SIG-M5 treated with dmso at 0.1 percent for 504 hours (cell line): ENCODE measurements at regions not wholly inside any gene's neighbourhood (a gene's known extent, or its start where the extent isn't known, plus 50 kb on each side); places are given as distances from the start of the nearest gene placed in this dataset.

Source experiments
- DNase-seq: peaks from one replicate; lab custom pipeline; 2025; ENCODE audit not compliant: unreplicated experiment; lab: John Stamatoyannopoulos, UW

DNA sequence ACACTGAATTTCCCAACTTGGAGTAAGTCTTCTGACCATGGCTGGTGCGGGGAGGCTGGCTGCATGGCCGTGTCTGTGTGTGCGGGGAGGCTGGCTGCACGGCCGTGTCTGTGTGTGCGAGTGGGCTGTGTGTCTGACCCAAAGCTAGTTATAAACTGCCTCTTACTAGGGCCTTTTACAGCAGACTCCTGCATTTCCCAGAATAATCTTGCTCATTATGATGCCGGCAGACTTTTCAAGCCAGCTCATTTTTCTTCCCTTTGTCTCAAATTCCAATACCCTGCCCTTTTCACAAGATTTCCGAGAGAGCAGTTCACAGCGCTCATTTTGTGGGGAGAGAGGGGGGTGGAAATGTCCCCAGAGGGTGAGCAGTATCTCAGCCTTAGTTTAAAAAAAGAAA, 470.7 kb upstream of the BRINP1 start:
- no peak for DNase-seq

GRCh38 chr9:119838210-119838609, 469.0 kb upstream of the BRINP1 start:
- no peak for DNase-seq

- no peak for DNase-seq
Measured at GRCh38 chr9:119836036-119836435, 466.8 kb upstream of the BRINP1 start.

DNA sequence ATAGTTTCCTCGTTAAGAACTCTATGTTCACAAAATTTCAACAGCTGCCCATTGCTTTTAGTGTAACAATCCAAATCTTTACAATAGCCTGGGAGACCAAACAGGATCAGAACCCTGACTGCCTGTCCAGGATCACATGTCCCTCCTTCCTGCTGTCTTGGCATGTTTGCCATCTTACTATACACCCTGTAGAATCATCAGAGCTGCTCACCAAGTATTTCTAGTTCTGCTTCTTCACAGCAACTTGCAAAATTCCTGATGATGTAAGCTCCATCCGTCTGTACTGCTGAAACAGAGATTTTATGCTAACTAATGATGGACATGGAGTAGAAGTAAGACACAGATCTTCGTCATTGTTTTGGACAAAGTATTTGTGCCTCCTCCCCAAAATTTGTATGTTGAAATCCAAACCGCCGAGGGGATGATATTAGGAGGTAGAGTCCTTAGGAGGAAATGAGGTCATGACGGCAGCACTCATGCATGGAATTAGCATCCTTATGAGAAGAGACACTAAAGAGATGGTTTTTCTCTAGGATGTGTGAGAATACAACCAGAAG, 464.9 kb upstream of the BRINP1 start:
- peak; percentile 2 for DNase-seq

- no peak for DNase-seq
Measured at GRCh38 chr9:119831309-119831708, 462.1 kb upstream of the BRINP1 start.

DNA sequence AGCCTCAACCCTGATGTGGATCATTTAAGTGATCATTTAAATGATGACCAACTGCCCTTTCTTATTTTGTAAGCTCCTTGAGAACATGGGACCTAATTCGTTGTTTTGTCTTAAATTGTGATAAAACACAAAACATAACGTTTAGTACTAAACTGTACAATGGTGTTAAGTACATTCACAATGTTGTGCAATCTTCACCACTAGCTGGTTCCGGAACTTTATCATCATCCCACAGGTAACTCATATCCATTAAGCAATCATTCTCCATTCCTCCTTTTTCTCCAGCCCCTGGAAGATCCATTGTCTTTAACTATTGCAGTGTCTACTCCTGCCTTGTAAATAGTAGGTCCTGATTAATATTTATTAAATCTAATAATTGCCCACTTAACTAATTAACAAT, 460.5 kb upstream of the BRINP1 start:
- no peak for DNase-seq

- DNase-seq = no peak
Measured at GRCh38 chr9:119829186-119829585, 460.0 kb upstream of the BRINP1 start.

GRCh38 chr9:119827526-119827925, 458.3 kb upstream of the BRINP1 start:
- DNase-seq = no peak

DNA sequence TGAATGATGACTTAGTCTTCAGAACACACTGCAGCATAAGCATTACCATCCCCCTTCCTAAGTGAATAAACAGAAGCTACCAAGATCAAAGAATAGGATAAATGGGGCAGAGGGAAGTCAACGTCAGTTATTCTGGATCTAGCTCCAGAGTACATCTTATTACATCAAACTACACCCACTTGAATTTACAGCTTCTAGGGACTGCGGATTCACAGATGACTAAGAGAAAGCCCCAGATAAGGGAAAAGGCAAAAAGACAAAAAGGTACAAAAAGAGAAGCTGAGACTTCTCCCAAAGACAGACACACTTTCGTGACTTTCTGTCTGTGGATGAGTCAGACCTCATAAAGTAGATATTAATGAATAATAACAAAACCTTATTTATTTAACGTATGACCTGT, 457.9 kb upstream of the BRINP1 start:
- DNase-seq = no peak

- DNase-seq = no peak
Measured at GRCh38 chr9:119818726-119819435, 449.6 kb upstream of the BRINP1 start.

DNA sequence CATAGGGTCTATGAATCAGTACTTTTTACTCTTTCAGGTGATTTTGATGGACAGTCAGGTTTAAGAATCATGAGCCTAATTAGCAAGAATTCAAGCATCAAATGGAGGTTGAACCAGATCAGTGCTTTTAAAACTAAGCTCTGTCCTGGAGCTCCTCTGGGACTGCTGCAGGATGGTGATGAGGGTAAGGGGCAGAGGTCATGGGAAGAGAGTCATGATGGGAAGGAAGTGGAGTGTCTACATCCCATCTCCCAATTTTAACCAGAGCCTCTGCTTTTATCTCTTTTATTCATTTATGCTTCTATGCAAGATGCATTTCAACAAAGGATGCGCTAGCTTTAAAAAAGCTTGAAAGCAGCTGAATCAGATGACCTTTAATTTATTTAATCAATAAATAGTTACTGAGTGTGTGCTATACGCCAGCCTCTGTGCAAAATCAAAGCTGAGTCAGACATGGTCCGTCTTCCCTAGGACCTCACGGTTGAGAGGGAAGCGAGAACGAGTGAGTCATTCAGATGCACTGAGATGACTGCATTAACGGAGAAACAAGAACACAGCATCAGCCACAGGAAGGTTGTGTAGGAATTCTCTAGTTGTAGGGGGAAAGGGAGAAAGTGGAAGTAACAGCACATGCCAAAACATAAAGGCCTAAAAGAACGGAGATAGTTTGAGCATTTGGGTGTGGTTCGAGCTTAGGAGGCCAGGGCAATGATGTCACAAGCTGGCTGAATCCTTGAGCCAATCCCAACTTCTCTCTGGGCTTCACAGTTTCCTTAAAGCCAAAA, 441.6 kb upstream of the BRINP1 start:
- DNase-seq = no peak

DNA sequence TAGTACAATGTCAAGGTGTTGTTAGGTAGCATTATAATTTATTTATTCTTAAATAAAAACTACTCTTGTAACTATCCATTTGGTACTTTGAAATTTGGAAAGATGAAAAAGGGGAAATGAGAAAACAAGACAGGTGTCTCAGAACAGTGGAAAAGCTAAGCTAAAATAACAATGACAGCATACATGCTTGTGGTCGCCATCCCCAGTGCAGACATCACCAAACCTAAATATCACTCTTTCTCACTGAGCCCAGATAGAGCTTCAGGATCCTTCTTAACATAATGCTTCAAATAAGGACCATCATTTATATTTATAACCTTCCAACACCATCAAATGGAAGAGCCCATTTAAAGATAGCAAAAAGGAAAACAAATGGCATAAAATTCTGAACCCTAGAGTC, 434.4 kb upstream of the BRINP1 start:
- DNase-seq = no peak

- DNase-seq = no peak
Measured at GRCh38 chr9:119802621-119803020, 433.4 kb upstream of the BRINP1 start.

- no peak for DNase-seq
Measured at GRCh38 chr9:119802133-119802532, 432.9 kb upstream of the BRINP1 start.

GRCh38 chr9:119801311-119801710, 432.1 kb upstream of the BRINP1 start:
- no peak for DNase-seq

DNA sequence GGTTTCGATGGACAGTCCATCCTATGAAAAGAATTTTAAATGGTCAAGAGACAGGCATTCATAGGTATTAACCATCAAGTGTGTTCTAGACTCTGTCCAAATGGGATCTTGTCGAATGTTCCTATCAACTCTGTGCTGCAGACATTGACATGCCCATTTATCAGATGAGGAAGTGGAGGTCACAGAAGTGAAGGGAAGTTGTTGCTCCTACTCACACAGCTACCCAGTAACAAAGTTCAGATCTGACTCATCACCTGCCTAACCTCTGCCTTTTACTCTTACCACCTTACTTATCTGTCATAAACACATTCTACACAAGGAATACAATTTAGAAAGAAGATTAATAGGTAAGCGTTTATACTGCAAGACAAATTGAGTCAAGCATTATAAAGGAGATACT, 426.2 kb upstream of the BRINP1 start:
- no peak for DNase-seq

DNA sequence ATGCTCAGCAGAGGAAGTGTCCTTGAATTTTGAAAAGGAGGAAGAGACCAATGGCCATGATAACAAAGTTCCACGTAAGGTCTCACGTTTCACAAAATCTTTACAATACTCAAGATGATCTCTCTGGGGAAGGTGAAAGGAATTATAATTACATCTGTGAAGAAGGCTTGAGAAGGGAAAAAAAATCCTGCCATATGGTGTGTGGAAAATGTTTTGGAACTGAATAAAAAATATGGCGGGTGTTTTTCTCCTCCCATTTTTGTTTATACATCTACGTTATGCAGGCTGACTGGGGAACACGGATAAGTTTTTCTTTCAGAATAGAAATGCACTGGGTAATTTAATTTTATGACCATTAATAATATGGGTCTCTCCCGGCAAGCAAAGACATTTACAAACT, 425.6 kb upstream of the BRINP1 start:
- no peak for DNase-seq

DNA sequence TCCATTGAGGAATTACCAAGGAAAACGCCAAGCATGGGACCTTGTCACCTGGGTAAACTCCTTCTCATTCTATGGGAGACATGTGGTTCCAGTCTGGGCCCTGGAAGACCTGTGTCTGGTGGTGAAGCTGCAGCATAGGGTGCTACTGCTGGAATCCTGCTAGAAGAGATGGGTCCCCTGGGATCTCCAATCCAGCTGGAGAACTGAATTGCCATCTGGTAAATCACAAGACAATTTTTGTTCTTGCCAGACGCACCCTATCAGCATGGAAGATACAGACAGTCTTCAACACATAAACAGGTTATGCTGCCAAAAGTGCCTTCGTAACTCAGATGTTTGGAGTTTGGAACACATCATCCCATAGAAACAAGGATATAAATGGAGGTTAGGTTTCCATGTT, 424.0 kb upstream of the BRINP1 start:
- DNase-seq = no peak

DNA sequence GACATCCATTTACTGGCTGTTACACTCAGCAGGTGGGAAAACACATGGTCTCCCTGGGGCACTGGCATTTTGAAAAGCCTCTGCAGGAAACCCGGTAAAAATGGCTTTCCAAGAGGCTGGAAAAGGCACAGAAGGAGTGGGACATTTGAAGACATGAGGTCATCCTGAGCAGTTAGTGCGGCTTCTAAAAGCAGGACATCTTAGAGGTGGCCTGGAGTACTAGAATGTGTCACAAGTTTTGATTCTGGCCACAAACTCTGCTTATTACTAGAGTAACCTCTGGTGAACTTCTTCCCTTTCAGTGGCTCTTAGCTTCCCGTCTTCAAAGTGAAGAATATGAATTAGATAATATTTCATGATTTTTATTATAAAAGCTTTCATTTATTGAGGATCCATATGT, 423.0 kb upstream of the BRINP1 start:
- DNase-seq = no peak

GRCh38 chr9:119789987-119790386, 420.8 kb upstream of the BRINP1 start:
- no peak for DNase-seq

GRCh38 chr9:119788921-119789320, 419.7 kb upstream of the BRINP1 start:
- DNase-seq = no peak

- no peak for DNase-seq
Measured at GRCh38 chr9:119781886-119782285, 412.7 kb upstream of the BRINP1 start.
